ENCODE measurements at regions not wholly inside any gene's neighbourhood (a gene's known extent, or its start where the extent isn't known, plus 50 kb on each side); places are given as distances from the start of the nearest gene placed in this dataset.

DNA sequence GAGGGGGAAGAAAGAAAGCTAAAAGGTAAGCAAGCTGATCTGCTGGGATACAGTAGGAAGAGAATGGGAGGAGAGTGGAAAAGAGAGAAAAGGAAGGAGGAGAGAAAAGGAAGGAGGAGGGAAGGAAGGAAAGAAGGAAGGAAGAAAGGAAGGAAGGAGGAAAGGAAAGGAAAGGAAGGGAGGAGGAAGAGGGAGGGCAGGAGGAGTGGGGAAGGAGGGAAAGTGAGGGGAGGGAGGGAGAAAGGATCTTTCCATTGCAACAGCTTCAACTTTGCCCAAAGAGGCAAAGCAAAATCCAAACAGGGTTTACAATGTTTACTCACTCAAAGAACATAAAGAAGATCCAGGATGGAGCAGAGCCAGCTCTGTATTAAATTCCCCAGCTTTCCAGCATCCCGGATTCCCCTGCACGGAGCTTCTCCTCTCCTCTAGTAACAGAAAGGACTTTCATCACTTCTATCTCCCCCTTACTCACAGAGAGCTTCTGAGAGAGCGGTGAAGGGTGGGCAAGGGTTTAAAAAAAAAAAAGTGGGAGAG, 494.2 kb upstream of the PROK2 start:
- no peaks in the 10 kb centered on the region for H3K9me2 ChIP-seq (replicated peaks; ENCODE audit: insufficient read depth, low read length)
- no peak overlapping the region for H2AFZ ChIP-seq (ENCODE audit: low read depth, low read length, severe bottlenecking)
- TF ChIP-seq, protein P1, sequence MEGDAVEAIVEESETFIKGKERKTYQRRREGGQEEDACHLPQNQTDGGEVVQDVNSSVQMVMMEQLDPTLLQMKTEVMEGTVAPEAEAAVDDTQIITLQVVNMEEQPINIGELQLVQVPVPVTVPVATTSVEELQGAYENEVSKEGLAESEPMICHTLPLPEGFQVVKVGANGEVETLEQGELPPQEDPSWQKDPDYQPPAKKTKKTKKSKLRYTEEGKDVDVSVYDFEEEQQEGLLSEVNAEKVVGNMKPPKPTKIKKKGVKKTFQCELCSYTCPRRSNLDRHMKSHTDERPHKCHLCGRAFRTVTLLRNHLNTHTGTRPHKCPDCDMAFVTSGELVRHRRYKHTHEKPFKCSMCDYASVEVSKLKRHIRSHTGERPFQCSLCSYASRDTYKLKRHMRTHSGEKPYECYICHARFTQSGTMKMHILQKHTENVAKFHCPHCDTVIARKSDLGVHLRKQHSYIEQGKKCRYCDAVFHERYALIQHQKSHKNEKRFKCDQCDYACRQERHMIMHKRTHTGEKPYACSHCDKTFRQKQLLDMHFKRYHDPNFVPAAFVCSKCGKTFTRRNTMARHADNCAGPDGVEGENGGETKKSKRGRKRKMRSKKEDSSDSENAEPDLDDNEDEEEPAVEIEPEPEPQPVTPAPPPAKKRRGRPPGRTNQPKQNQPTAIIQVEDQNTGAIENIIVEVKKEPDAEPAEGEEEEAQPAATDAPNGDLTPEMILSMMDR (IDR thresholded peaks at IDR 0.05; ENCODE audit: insufficient read depth, low read length, poor library complexity, severe bottlenecking) = no peak
- TF ChIP-seq EZH2phosphoT487 (conservative IDR thresholded peaks at IDR 0.05; ENCODE audit: low read length) = no peak
- no peak overlapping the region for H3K4me2 ChIP-seq (ENCODE audit: low read depth, low read length, poor library complexity, severe bottlenecking)
- no peak overlapping the region for H3K27ac ChIP-seq (ENCODE audit: low read depth, low read length)
- no peaks in the 10 kb centered on the region for H3K27me3 ChIP-seq (ENCODE audit: low read length)
- H3K4me3 ChIP-seq (ENCODE audit: insufficient read depth, low read length, poor library complexity, severe bottlenecking) = no peak overlapping the region
- H3F3A ChIP-seq (ENCODE audit: insufficient read depth) = no peaks in the 10 kb centered on the region
- no peaks in the 10 kb centered on the region for H4K20me1 ChIP-seq (ENCODE audit: low read depth, low read length)
- no peaks in the 10 kb centered on the region for H3K36me3 ChIP-seq (ENCODE audit: low read length)
- no peaks in the 10 kb centered on the region for H3K79me2 ChIP-seq (ENCODE audit: insufficient read depth, low read length)
- H3K9ac ChIP-seq (ENCODE audit: low read length) = no peak overlapping the region
- H3K9me3 ChIP-seq (ENCODE audit: insufficient read depth, low read length) = peaks cover 5% of the 10 kb centered on the region; the same call in 1 of the 2 replicates

DNA sequence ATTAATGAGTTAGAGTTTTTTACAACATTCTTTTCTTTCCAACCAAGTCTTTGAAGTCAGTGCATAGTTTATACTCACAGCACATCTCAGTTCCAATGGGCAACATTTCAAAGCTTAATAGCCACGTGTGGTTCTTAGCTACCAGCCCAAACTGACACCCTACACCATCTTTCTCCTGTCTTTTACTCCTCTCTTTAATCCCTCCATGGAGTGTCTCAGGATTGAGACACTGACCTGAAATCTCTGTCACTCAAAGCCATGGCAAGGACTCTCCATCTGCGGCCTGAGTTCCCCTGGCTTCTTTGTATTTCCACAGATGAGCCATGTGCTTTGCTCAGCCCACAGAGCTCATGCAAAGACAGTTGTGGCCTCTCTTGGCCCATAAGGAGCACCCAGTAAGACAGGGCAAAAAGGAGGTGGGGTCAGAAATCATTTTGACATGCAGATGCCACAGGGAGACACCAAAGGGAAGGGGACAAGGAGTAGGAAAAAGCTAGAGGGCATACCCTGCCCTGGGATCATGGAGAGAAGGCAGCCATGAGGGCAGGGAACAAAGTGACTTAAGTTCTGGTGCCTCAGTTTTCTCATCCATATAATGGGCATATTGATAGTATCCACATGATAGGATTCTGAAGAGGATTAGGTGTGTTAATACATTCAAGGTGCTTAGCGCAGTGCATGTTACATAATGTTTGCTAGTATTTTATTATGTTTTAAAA, 493.6 kb upstream of the PROK2 start:
- H4K20me1 ChIP-seq (ENCODE audit: low read depth, low read length) = no peaks in the 10 kb centered on the region
- H3K4me3 ChIP-seq (ENCODE audit: insufficient read depth, low read length, poor library complexity, severe bottlenecking) = no peak overlapping the region
- H2AFZ ChIP-seq (ENCODE audit: low read depth, low read length, severe bottlenecking) = no peak overlapping the region
- no peak for TF ChIP-seq EZH2phosphoT487 (conservative IDR thresholded peaks at IDR 0.05; ENCODE audit: low read length)
- TF ChIP-seq, protein P1 (IDR thresholded peaks at IDR 0.05; ENCODE audit: insufficient read depth, low read length, poor library complexity, severe bottlenecking) = no peak
- H3K9me3 ChIP-seq (ENCODE audit: insufficient read depth, low read length) = peaks cover 5% of the 10 kb centered on the region; the same call in 1 of the 2 replicates
- H3K9me2 ChIP-seq (replicated peaks; ENCODE audit: insufficient read depth, low read length) = no peaks in the 10 kb centered on the region
- H3F3A ChIP-seq (ENCODE audit: insufficient read depth) = no peaks in the 10 kb centered on the region
- no peak overlapping the region for H3K4me2 ChIP-seq (ENCODE audit: low read depth, low read length, poor library complexity, severe bottlenecking)
- H3K27me3 ChIP-seq (ENCODE audit: low read length) = no peaks in the 10 kb centered on the region
- H3K27ac ChIP-seq (ENCODE audit: low read depth, low read length) = no peak overlapping the region
- no peaks in the 10 kb centered on the region for H3K36me3 ChIP-seq (ENCODE audit: low read length)
- no peak overlapping the region for H3K9ac ChIP-seq (ENCODE audit: low read length)
- H3K79me2 ChIP-seq (ENCODE audit: insufficient read depth, low read length) = no peaks in the 10 kb centered on the region

DNA sequence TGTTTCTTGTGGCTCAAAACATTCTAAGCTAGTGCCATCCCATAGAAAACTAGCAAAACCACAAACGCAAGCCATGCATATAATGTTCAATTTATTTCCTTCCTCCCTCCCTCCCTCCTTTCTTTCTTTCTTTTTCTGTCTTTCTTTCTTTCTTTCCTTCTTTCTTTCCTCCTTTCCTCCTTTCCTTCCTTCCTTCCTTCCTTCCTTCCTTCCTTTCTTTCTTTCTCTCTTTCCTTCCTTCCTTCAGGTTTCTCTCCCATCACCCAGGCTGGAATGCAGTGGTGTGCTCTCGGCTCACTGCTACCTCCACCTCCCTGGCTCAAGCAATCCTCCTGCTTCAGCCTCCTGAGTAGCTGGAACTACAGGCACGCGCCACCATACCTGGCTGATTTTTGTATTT, 492.8 kb upstream of the PROK2 start:
- Histone ChIP-seq H3K27ac (ENCODE audit: low read depth, low read length) (no peak overlapping the region), H3K27me3 (ENCODE audit: low read length) (no peaks in the 10 kb centered on the region), H3K36me3 (ENCODE audit: low read length) (no peaks in the 10 kb centered on the region), H3K9me3 (ENCODE audit: insufficient read depth, low read length) (no peaks in the 10 kb centered on the region), H3K4me3 (ENCODE audit: insufficient read depth, low read length, poor library complexity, severe bottlenecking) (no peak overlapping the region), H4K20me1 (ENCODE audit: low read depth, low read length) (no peaks in the 10 kb centered on the region), H2AFZ (ENCODE audit: low read depth, low read length, severe bottlenecking) (no peak overlapping the region), H3F3A (ENCODE audit: insufficient read depth) (no peaks in the 10 kb centered on the region), H3K9me2 (replicated peaks; ENCODE audit: insufficient read depth, low read length) (no peaks in the 10 kb centered on the region), H3K79me2 (ENCODE audit: insufficient read depth, low read length) (no peaks in the 10 kb centered on the region), H3K9ac (ENCODE audit: low read length) (no peak overlapping the region), H3K4me2 (ENCODE audit: low read depth, low read length, poor library complexity, severe bottlenecking) (no peak overlapping the region)
- TF ChIP-seq EZH2phosphoT487 (conservative IDR thresholded peaks at IDR 0.05; ENCODE audit: low read length) = no peak
- TF ChIP-seq, protein P1 (IDR thresholded peaks at IDR 0.05; ENCODE audit: insufficient read depth, low read length, poor library complexity, severe bottlenecking) = no peak

Data from SU-DHL-6 (cell line).